AG04450 (cell line): ENCODE measurements at regions not wholly inside any gene's neighbourhood (a gene's known extent, or its start where the extent isn't known, plus 50 kb on each side); places are given as distances from the start of the nearest gene placed in this dataset.

ENCODE experiments used
- CTCF ChIA-PET: fragments of 300-600, 350-600 bp; formaldehyde crosslinking; extraction: SDS; loops from one replicate; lab custom pipeline; 2022; ENCODE audit warnings: antibody characterized with exemption, inconsistent platforms; lab: Charles Lee
- POLR2A ChIA-PET: fragments of 350-600 bp; formaldehyde crosslinking; extraction: SDS; loops from one replicate; lab custom pipeline; 2021; ENCODE audit warnings: antibody characterized with exemption, inconsistent platforms; lab: Yijun Ruan, JAX
- DNase-seq: peaks from one replicate; pipeline ENCODE4 v3.0.0-alpha.2; 2011; ENCODE audit warnings: low read depth, low spot score
- H3K27ac ChIP-seq: one replicate; pipeline ENCODE4 v1.5.1; 2012; ENCODE audit warnings: low read depth, low read length, control low read depth
- H3K27me3 ChIP-seq: one replicate; pipeline ENCODE4 v1.6.0; 2012; ENCODE audit warnings: low read length; ENCODE audit not compliant: control insufficient read depth, insufficient read depth
- H3K4me3 ChIP-seq: 2 replicates; pipeline ENCODE4 v1.5.1; 2011; ENCODE audit warnings: mild to moderate bottlenecking, low read depth, low read length, control low read depth
- H3K9me3 ChIP-seq: 2 replicates; pipeline ENCODE4 v1.5.1; 2012; ENCODE audit warnings: low read length; ENCODE audit not compliant: control insufficient read depth, insufficient read depth
- TF ChIP-seq, protein P1 (sequence below): IDR thresholded peaks from 2 replicates; pipeline ENCODE4 v1.5.1; 2011; ENCODE audit warnings: low read depth, low read length, control low read depth, inconsistent platforms

GRCh38 chr6:22886650-22887581, 317.6 kb downstream of the HDGFL1 start:
- Histone ChIP-seq H3K27me3 (no peaks in the 10 kb centered on the region), H3K27ac (no peak overlapping the region), H3K9me3 (no peaks in the 10 kb centered on the region), H3K4me3 (no peak overlapping the region)
- ChIA-PET POLR2A (interaction anchor here (0.7 kb wide), 1 partner anchor 19 kb away, joined by 6 read pairs; no protein-coding TSS in a partner anchor), CTCF (no interaction called here)
- TF ChIP-seq, protein P1, sequence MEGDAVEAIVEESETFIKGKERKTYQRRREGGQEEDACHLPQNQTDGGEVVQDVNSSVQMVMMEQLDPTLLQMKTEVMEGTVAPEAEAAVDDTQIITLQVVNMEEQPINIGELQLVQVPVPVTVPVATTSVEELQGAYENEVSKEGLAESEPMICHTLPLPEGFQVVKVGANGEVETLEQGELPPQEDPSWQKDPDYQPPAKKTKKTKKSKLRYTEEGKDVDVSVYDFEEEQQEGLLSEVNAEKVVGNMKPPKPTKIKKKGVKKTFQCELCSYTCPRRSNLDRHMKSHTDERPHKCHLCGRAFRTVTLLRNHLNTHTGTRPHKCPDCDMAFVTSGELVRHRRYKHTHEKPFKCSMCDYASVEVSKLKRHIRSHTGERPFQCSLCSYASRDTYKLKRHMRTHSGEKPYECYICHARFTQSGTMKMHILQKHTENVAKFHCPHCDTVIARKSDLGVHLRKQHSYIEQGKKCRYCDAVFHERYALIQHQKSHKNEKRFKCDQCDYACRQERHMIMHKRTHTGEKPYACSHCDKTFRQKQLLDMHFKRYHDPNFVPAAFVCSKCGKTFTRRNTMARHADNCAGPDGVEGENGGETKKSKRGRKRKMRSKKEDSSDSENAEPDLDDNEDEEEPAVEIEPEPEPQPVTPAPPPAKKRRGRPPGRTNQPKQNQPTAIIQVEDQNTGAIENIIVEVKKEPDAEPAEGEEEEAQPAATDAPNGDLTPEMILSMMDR = no peak
- no peak for DNase-seq

- CTCF ChIA-PET = no interaction called here
Measured at GRCh38 chr6:22888163-22888752, 318.9 kb downstream of the HDGFL1 start.

GRCh38 chr6:22891934-22892333, 322.6 kb downstream of the HDGFL1 start:
- CTCF ChIA-PET = interaction anchor here (0.6 to 1.6 kb wide), 4 partner anchors 290 to 931 kb away, joined by 3 to 6 read pairs (median 5); no protein-coding TSS in a partner anchor
- DNase-seq = no peak
- Histone ChIP-seq H3K4me3 (no peak overlapping the region), H3K9me3 (no peaks in the 10 kb centered on the region), H3K27me3 (no peaks in the 10 kb centered on the region), H3K27ac (peak overlapping the region; percentile 77)
- POLR2A ChIA-PET = interaction anchor here (0.9 to 1.1 kb wide), 2 partner anchors 11 to 250 kb away, joined by 3 to 9 read pairs; no protein-coding TSS in a partner anchor
- TF ChIP-seq, protein P1 = no peak

More at GRCh38 chr6:22888163-22888752, 318.9 kb downstream of the HDGFL1 start:
- H3K27me3 ChIP-seq = no peaks in the 10 kb centered on the region
- TF ChIP-seq, protein P1 = no peak
- DNase-seq = no peak
- H3K27ac ChIP-seq = no peak overlapping the region
- H3K9me3 ChIP-seq = no peaks in the 10 kb centered on the region
- no peak overlapping the region for H3K4me3 ChIP-seq
- POLR2A ChIA-PET = no interaction called here

GRCh38 chr6:22892452-22892851, 323.1 kb downstream of the HDGFL1 start:
- Histone ChIP-seq H3K27ac (peak overlapping the region; percentile 77), H3K9me3 (no peaks in the 10 kb centered on the region), H3K27me3 (no peaks in the 10 kb centered on the region), H3K4me3 (no peak overlapping the region)
- TF ChIP-seq, protein P1 = no peak
- DNase-seq = peak; percentile 89
- POLR2A ChIA-PET = interaction anchor here (0.5 to 1.1 kb wide), 3 partner anchors 12 to 1303 kb away, joined by 3 to 10 read pairs (median 9); no protein-coding TSS in a partner anchor
- CTCF ChIA-PET = interaction anchor here (1.0 to 1.6 kb wide), 2 partner anchors 290 to 522 kb away, joined by 3 to 5 read pairs; no protein-coding TSS in a partner anchor
